ENCODE measurements at regions not wholly inside any gene's neighbourhood (a gene's known extent, or its start where the extent isn't known, plus 50 kb on each side); places are given as distances from the start of the nearest gene placed in this dataset.

- DNase-seq (ENCODE audit: extremely low read depth in 1 of 4, low spot score in 3 of 4) = peak in 1 of 4 experiments; percentile 12
- WGBS (ENCODE audit: insufficient coverage, low coverage, missing lambda C conversion rate) = 0% methylated on average over 1 of the region's 1 CpG
- Histone ChIP-seq H3K9me3 (replicated peaks; ENCODE audit: control insufficient read depth, insufficient read depth, low read depth, low read length) (no peaks in the 10 kb centered on the region), H3K9me1 (ENCODE audit: control insufficient read depth, insufficient read depth, low read length) (no peaks in the 10 kb centered on the region), H3K9ac (ENCODE audit: insufficient read depth in 1 of 2, low read depth in 2 of 2, low read length in 2 of 2) (no peak overlapping the region), H3K36me3 (ENCODE audit: control insufficient read depth, insufficient read depth, low read length) (no peaks in the 10 kb centered on the region), H4K20me1 (replicated peaks; ENCODE audit: control insufficient read depth, insufficient read depth, low read length) (no peaks in the 10 kb centered on the region), H2AFZ (ENCODE audit: low read depth, low read length) (no peak overlapping the region), H3K4me2 (ENCODE audit: insufficient read depth, low read length) (no peak overlapping the region), H3K27me3 (ENCODE audit: control insufficient read depth in 2 of 2, insufficient read depth in 2 of 2, low read length in 2 of 2) (no peaks in the 10 kb centered on the region), H3K4me3 (no peak overlapping the region), H3K79me2 (ENCODE audit: control insufficient read depth, insufficient read depth, low read length) (no peaks in the 10 kb centered on the region), H3K27ac (ENCODE audit: extremely low read depth, low read depth, low read length) (no peak overlapping the region), H3K4me1 (replicated peaks in 1 of 2; ENCODE audit: control insufficient read depth in 2 of 2, insufficient read depth in 2 of 2, low read length in 2 of 2) (no peaks in the 10 kb centered on the region)
- ChIA-PET POLR2A (no interaction called here), CTCF (ENCODE audit: low intra/inter-chr PET ratio) (no interaction called here)
- no TSS peak for BruUV-seq (replicated peaks)
- ATAC-seq = no peak
- intact Hi-C loops (cut with micrococcal nuclease) = no loop called here
- FAIRE-seq = no peak
- in situ Hi-C loops (cut with MboI) = no loop called here
- peak; percentile 83 for TF ChIP-seq TAL1 (IDR thresholded peaks at IDR 0.05)
- no peak for TF ChIP-seq KLF10 (CRISPR knock-in tag; IDR thresholded peaks at IDR 0.05)
- TF ChIP-seq HMGN3 (IDR thresholded peaks at IDR 0.05; ENCODE audit: borderline replicate concordance, extremely low read depth, insufficient read length, low read depth, low read length) = no peak
- no peak for TF ChIP-seq TBP (optimal IDR thresholded peaks at IDR 0.05; ENCODE audit: low read depth, low read length)
- TF ChIP-seq DPF2 (IDR thresholded peaks at IDR 0.05) = peak; percentile 51; the same call in 1 of the 2 replicates
- no peak for TF ChIP-seq NCOA2 (IDR thresholded peaks at IDR 0.05; ENCODE audit: partially characterized antibody in 2 of 2)
- TF ChIP-seq SMAD3 (CRISPR knock-in tag; conservative IDR thresholded peaks at IDR 0.05) = no peak
- TF ChIP-seq USF2 (CRISPR knock-in tag; IDR thresholded peaks at IDR 0.05) = no peak
- TF ChIP-seq HDAC6 (IDR thresholded peaks at IDR 0.05; ENCODE audit: low read depth, low read length) = no peak
- no peak for TF ChIP-seq FOXM1 (IDR thresholded peaks at IDR 0.05; ENCODE audit: low read depth)
- TF ChIP-seq FOXM1 (CRISPR knock-in tag; IDR thresholded peaks at IDR 0.05; ENCODE audit: low read depth) = no peak
- TF ChIP-seq ARID3A (IDR thresholded peaks at IDR 0.05; ENCODE audit: borderline replicate concordance, low read depth, low read length) = no peak
- TF ChIP-seq CBFA2T3 (IDR thresholded peaks at IDR 0.05) = peak; percentile 80
- TF ChIP-seq ZNF224 (CRISPR knock-in tag; IDR thresholded peaks at IDR 0.05) = no peak
- no peak for TF ChIP-seq ZNF830 (CRISPR knock-in tag; IDR thresholded peaks at IDR 0.05)
- no peak for TF ChIP-seq ZBTB2 (IDR thresholded peaks at IDR 0.05)
- no peak for TF ChIP-seq ZNF12 (CRISPR knock-in tag; IDR thresholded peaks at IDR 0.05)
- peak; percentile 66 for TF ChIP-seq CBFA2T2 (conservative IDR thresholded peaks at IDR 0.05)
- TF ChIP-seq MED1 (CRISPR knock-in tag; IDR thresholded peaks at IDR 0.05; ENCODE audit: borderline replicate concordance) = no peak
- no peak for TF ChIP-seq ZSCAN29 (IDR thresholded peaks at IDR 0.05)
- no peak for TF ChIP-seq ATF3 (IDR thresholded peaks at IDR 0.05)
- no peak for TF ChIP-seq ATF3 (CRISPR knock-in tag; conservative IDR thresholded peaks at IDR 0.05)
- TF ChIP-seq BRF1 (IDR thresholded peaks at IDR 0.05; ENCODE audit: borderline replicate concordance, extremely low read depth, insufficient read length) = no peak
Observed at GRCh38 chr4:89570931-89571330, 263.3 kb upstream of the GPRIN3 start.
